Retinal pigment epithelial cell (primary cell): ENCODE measurements at regions not wholly inside any gene's neighbourhood (a gene's known extent, or its start where the extent isn't known, plus 50 kb on each side); places are given as distances from the start of the nearest gene placed in this dataset.
A peak's percentile ranks its signal among the peaks of the same experiment; 100 is the strongest.

Source experiments
- DNase-seq: peaks from one replicate; pipeline ENCODE4 v3.0.0-alpha.2; 2010; ENCODE audit warnings: low read depth
- H3K4me3 ChIP-seq: 2 replicates; pipeline ENCODE4 v1.5.1; 2011; ENCODE audit warnings: mild to moderate bottlenecking, low read length, control low read depth, moderate library complexity
- CTCF ChIP-seq: conservative IDR thresholded peaks from 2 replicates; pipeline ENCODE4 v1.5.1; 2011; ENCODE audit warnings: low read depth, low read length, control low read depth, inconsistent platforms

DNA sequence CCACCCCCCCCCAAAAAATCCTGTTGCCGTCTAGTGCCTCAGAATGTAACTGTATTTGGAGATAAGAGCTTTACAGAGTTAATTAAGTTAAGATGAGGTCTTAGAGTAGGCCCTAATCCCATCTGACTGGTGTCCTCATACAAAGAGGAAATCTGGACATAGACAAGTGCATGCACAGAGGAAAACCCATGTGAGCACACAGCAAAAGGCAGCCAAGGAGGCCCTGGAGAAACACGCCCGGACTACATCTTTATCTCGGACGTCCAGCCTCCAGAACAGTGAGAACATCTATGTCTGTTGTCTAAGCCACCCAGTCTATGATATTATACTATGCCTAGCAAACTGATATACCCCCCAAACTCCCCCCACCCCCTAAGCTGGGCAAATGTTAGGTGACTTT lies 193.8 kb downstream of the KATNAL1 start:
- no peak for TF ChIP-seq CTCF
- no peak for DNase-seq
- no peak overlapping the region for H3K4me3 ChIP-seq

DNA sequence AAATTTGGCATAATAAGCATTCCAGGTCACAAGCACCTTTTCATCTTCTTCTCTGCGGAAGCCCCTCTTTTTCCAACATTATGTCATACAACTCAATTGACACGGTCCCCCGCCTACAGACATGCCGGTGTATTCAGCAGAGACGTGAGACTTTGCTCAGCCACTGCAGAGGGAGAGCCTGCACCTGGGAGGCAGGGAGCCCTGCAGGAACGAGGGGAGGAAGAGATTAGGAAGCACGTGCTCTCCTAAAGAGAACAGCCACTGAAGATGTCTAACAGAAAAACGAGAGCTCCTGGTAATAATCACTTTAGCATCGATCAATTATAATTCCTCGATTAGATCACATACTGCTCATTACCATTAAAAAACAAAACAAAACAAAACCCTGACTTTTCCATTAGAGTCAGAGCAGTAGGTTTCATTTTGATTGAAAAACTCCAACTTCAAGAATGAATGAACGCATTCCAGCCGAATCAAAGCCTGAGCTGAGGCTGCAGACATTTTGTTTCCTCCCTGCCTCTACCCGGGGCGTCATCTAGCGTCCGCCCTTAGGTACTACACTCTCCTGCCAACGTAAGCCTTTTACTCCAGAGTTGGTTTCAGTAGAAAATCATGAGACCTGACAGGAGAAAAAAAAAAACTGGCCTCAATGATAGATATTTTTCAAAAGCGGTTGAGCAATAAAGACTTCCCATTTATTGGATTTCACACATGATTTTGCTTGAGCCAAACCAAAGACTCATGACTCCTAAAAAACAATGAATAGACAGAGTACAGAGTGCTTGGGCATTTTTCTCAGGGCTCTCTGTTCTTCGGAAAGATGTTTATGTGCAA lies 194.5 kb downstream of the KATNAL1 start:
- peak overlapping the region; percentile 42 for H3K4me3 ChIP-seq
- DNase-seq, result peak; percentile 77
- TF ChIP-seq CTCF, result peak; percentile 100

- H3K4me3 ChIP-seq, result no peak overlapping the region
- peak; percentile 33 for TF ChIP-seq CTCF
- DNase-seq, result no peak
These were observed 195.5 kb downstream of the KATNAL1 start for GRCh38 chr13:30111810-30112209.

DNA sequence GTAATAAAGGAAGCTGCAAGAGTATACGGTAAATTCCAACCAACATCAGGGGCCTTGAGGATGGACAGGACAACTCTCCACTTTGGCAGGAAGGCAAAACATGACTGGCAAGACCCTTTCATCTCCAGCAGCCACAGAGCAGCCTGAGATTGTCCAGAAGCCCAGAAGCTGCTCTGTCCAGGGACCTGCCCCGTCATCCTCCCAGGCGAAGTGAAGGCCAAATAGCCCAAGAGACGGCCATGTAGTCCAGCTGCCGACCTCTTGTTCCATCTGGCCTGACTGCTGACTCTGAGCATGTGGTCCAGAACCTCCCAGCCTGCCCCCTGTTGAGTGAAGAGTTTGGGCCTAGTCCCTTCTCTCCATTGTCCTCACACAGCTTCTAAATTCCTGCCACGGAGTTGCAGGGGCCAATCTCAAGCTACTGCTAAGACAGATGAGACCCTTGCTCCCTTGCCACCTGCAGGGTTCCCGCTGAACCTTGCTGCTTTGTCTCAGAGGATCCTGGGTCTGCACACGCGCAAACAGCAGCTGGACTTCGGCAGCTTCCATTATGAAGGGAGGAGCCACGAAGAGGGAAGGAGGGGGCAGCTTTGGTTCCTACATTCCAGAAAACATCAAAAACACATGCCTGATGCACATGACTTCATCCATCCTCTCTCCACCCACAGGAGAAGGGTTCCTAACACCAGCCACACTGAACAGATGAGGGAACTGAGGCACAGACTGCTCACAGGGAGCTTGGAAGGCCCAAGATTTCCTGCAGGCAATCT lies 196.9 kb downstream of the KATNAL1 start:
- TF ChIP-seq CTCF, result no peak
- no peak for DNase-seq

DNA sequence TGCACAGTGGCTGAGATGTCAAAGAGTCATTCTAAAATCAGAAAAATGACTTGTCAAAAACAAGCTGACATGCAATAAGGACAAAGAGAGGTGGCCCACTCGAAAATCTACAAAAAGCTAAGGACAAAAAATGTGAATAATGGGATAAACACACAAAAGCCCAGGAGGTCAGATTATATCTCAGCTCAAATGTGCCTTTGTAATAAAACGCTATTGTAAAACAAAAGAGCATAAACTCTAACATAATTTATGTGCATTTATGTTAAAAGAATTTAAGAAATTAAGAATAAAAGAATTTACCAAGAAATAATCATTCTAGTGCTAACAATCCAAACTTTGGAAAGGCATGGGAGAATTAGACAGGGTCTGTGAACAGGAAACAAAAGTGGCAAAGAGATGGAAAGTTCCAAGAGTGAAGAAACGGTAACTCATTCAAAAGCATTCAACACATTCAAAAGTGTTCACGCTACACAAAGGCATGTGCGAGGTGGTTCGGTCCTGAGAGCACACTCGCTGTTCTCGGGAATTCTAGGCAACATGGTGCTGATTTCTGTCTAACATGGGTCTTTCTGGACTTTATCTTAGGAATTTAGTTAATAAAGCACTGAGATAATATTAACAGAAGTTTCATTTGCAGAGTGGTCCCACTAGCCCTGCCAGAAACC lies 197.7 kb downstream of the KATNAL1 start:
- no peak for TF ChIP-seq CTCF
- DNase-seq, result no peak
- H3K4me3 ChIP-seq, result no peak overlapping the region

More for the DNA sequence above, 196.9 kb downstream of the KATNAL1 start:
- H3K4me3 ChIP-seq, result no peak overlapping the region

DNA sequence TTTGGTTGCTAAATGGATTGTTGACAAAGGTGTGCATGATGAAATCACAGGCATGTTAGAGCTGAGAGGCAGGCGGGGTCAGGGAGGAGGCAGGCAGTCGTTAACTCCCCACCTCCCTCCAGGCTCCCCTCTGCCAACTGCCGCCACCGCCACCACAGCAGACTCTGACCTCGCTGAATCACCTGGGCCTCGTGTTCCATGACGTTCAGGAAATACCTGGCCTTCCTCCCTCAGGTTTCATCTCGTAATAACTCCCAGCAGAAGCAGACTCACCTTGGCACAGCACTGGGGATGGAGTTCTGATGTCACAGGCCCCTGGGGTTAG lies 198.5 kb downstream of the KATNAL1 start:
- H3K4me3 ChIP-seq, result no peak overlapping the region
- no peak for DNase-seq
- TF ChIP-seq CTCF, result no peak
